ENCODE measurements at regions not wholly inside any gene's neighbourhood (a gene's known extent, or its start where the extent isn't known, plus 50 kb on each side); places are given as distances from the start of the nearest gene placed in this dataset.

GRCh38 chr10:6719561-6719960 lies 139.5 kb upstream of the PRKCQ start:
- no peak for TF ChIP-seq EZH2phosphoT487 (IDR thresholded peaks at IDR 0.05; ENCODE audit: unreplicated experiment)
- TF ChIP-seq POLR2AphosphoS5 (IDR thresholded peaks at IDR 0.05; ENCODE audit: low read depth), result no peak
- TF ChIP-seq, protein P1, sequence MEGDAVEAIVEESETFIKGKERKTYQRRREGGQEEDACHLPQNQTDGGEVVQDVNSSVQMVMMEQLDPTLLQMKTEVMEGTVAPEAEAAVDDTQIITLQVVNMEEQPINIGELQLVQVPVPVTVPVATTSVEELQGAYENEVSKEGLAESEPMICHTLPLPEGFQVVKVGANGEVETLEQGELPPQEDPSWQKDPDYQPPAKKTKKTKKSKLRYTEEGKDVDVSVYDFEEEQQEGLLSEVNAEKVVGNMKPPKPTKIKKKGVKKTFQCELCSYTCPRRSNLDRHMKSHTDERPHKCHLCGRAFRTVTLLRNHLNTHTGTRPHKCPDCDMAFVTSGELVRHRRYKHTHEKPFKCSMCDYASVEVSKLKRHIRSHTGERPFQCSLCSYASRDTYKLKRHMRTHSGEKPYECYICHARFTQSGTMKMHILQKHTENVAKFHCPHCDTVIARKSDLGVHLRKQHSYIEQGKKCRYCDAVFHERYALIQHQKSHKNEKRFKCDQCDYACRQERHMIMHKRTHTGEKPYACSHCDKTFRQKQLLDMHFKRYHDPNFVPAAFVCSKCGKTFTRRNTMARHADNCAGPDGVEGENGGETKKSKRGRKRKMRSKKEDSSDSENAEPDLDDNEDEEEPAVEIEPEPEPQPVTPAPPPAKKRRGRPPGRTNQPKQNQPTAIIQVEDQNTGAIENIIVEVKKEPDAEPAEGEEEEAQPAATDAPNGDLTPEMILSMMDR (conservative IDR thresholded peaks at IDR 0.05; ENCODE audit: low read depth in 2 of 2), result no peak
- TF ChIP-seq EZH2 (IDR thresholded peaks at IDR 0.05; ENCODE audit: low read depth, unreplicated experiment), result no peak
- no peak for TF ChIP-seq JUNB (IDR thresholded peaks at IDR 0.05; ENCODE audit: unreplicated experiment)
- no peak for TF ChIP-seq ZNF331 (CRISPR knock-in tag; IDR thresholded peaks at IDR 0.05; ENCODE audit: low read depth)
